ENCODE measurements at regions not wholly inside any gene's neighbourhood (a gene's known extent, or its start where the extent isn't known, plus 50 kb on each side); places are given as distances from the start of the nearest gene placed in this dataset.

- no peak for TF ChIP-seq POLR2A (IDR thresholded peaks at IDR 0.05)
- TF ChIP-seq, protein P1, sequence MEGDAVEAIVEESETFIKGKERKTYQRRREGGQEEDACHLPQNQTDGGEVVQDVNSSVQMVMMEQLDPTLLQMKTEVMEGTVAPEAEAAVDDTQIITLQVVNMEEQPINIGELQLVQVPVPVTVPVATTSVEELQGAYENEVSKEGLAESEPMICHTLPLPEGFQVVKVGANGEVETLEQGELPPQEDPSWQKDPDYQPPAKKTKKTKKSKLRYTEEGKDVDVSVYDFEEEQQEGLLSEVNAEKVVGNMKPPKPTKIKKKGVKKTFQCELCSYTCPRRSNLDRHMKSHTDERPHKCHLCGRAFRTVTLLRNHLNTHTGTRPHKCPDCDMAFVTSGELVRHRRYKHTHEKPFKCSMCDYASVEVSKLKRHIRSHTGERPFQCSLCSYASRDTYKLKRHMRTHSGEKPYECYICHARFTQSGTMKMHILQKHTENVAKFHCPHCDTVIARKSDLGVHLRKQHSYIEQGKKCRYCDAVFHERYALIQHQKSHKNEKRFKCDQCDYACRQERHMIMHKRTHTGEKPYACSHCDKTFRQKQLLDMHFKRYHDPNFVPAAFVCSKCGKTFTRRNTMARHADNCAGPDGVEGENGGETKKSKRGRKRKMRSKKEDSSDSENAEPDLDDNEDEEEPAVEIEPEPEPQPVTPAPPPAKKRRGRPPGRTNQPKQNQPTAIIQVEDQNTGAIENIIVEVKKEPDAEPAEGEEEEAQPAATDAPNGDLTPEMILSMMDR (IDR thresholded peaks at IDR 0.05) = no peak
- Histone ChIP-seq H3K27me3 (no peaks in the 10 kb centered on the region), H3K9me3 (no peaks in the 10 kb centered on the region), H3K36me3 (no peaks in the 10 kb centered on the region), H3K4me1 (no peaks in the 10 kb centered on the region), H3K4me3 (no peak overlapping the region), H3K27ac (no peak overlapping the region)
- no peak for DNase-seq
- intact Hi-C loops (cut with DNase I; ENCODE audit: low total_unique reads) = no loop called here
Observed at GRCh38 chr21:41562101-41563000, 54.4 kb upstream of the TMPRSS2 start.

DNA sequence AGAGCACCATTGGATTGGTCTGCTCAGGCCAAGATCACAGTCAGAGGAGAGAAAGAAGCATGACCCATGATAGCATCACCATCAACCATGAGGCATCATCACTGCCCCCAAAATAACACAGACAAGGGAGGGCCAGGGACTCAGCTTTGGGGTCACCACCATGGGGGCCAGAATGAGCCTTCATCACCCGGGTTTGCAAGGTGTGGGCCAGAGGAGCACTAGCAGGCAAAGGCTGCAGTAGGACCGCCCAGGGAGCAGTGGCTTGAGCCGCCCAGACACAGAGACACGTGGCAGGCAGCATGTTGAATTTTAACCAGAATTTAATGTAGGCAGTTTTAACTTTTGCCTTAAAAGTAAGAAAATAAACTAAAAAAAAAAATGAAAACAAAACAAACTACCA is 53.7 kb upstream of the TMPRSS2 start:
- no peaks in the 10 kb centered on the region for H3K27me3 ChIP-seq
- H3K4me3 ChIP-seq = no peak overlapping the region
- H3K4me1 ChIP-seq = no peaks in the 10 kb centered on the region
- TF ChIP-seq, protein P1 (IDR thresholded peaks at IDR 0.05) = no peak
- TF ChIP-seq POLR2A (IDR thresholded peaks at IDR 0.05) = no peak
- H3K9me3 ChIP-seq = no peaks in the 10 kb centered on the region
- H3K36me3 ChIP-seq = no peaks in the 10 kb centered on the region
- intact Hi-C loops (cut with DNase I; ENCODE audit: low total_unique reads) = no loop called here
- no peak overlapping the region for H3K27ac ChIP-seq
- no peak for DNase-seq

- no peak for TF ChIP-seq POLR2A (IDR thresholded peaks at IDR 0.05)
- TF ChIP-seq, protein P1 (IDR thresholded peaks at IDR 0.05) = no peak
- Histone ChIP-seq H3K4me1 (no peaks in the 10 kb centered on the region), H3K4me3 (no peak overlapping the region), H3K36me3 (no peaks in the 10 kb centered on the region), H3K27ac (no peak overlapping the region), H3K27me3 (no peaks in the 10 kb centered on the region), H3K9me3 (no peaks in the 10 kb centered on the region)
- no peak for DNase-seq
- intact Hi-C loops (cut with DNase I; ENCODE audit: low total_unique reads) = no loop called here
Observed at GRCh38 chr21:41560661-41561158, 52.8 kb upstream of the TMPRSS2 start.

- DNase-seq = no peak
Observed at GRCh38 chr21:41559658-41560631, 52.0 kb upstream of the TMPRSS2 start.

More at GRCh38 chr21:41559658-41560631, 52.0 kb upstream of the TMPRSS2 start:
- H3K27me3 ChIP-seq = no peaks in the 10 kb centered on the region
- H3K9me3 ChIP-seq = no peaks in the 10 kb centered on the region
- H3K36me3 ChIP-seq = no peaks in the 10 kb centered on the region
- no peaks in the 10 kb centered on the region for H3K4me1 ChIP-seq
- intact Hi-C loops (cut with DNase I; ENCODE audit: low total_unique reads) = no loop called here
- no peak overlapping the region for H3K4me3 ChIP-seq
- TF ChIP-seq, protein P1 (IDR thresholded peaks at IDR 0.05) = no peak
- no peak for TF ChIP-seq POLR2A (IDR thresholded peaks at IDR 0.05)
- H3K27ac ChIP-seq = no peak overlapping the region

All from uterus (tissue), 3 donors.